GM12864 (cell line): ENCODE measurements at regions not wholly inside any gene's neighbourhood (a gene's known extent, or its start where the extent isn't known, plus 50 kb on each side); places are given as distances from the start of the nearest gene placed in this dataset.

Experiments
- DNase-seq: peaks from one replicate; pipeline ENCODE4 v3.0.0-alpha.2; 2011; ENCODE audit warnings: low read depth
- H3K4me3 ChIP-seq: 2 replicates; pipeline ENCODE4 v1.5.1; 2011; ENCODE audit warnings: mild to moderate bottlenecking, low read depth, low read length, control low read depth
- TF ChIP-seq, protein P1 (sequence below): IDR thresholded peaks from 2 replicates; pipeline ENCODE4 v1.5.1; 2011; ENCODE audit warnings: low read depth, mild to moderate bottlenecking, moderate library complexity, low read length, control low read depth, inconsistent platforms; ENCODE audit errors: missing control alignments

DNA sequence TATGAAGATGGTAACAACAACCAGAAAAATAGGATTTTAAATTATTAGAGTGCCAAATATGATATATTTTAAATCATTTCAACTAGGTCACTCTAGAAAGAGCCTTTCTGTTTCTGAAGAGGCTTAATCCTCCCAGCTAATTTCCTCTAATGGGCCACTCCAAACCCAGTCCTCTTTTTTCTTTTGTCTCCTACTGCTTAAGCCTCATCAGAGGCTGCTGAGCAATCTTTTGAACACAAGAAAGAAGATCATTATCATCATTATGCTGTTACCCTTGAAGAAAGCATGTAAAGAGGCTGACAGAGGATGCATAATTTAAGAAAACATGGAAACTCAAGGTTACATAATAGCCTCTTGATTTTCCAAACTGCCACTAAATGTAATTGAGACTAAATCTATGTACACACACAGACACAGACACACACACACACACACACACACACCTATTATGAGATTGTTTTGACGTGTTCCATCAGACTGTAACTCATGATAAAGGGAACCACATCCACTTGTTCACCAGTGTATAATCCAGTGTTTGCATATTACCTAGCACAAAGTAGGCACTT is 519.6 kb downstream of the METTL15 start:
- TF ChIP-seq, protein P1, sequence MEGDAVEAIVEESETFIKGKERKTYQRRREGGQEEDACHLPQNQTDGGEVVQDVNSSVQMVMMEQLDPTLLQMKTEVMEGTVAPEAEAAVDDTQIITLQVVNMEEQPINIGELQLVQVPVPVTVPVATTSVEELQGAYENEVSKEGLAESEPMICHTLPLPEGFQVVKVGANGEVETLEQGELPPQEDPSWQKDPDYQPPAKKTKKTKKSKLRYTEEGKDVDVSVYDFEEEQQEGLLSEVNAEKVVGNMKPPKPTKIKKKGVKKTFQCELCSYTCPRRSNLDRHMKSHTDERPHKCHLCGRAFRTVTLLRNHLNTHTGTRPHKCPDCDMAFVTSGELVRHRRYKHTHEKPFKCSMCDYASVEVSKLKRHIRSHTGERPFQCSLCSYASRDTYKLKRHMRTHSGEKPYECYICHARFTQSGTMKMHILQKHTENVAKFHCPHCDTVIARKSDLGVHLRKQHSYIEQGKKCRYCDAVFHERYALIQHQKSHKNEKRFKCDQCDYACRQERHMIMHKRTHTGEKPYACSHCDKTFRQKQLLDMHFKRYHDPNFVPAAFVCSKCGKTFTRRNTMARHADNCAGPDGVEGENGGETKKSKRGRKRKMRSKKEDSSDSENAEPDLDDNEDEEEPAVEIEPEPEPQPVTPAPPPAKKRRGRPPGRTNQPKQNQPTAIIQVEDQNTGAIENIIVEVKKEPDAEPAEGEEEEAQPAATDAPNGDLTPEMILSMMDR, result no peak
- DNase-seq, result no peak
- H3K4me3 ChIP-seq, result no peak overlapping the region

DNA sequence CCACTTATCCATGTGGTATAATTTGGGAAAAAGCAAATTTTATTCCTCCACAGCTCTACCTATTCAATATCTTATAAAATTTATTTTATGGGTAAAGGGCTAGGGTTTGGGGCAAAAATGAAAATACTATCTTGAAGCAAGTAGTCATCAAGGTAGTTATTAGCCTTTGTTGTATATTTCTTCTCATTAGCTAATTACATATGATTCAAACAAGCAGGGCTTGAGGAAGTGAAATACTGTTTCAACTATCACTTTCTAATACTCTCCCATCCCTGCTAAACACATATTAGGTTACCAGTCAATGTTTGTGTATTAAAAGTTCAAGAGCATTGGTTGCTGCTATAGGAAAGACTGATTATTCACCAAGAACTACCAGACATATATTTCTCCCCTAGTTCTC is 517.3 kb downstream of the METTL15 start:
- TF ChIP-seq, protein P1, result no peak
- no peak overlapping the region for H3K4me3 ChIP-seq
- no peak for DNase-seq

DNA sequence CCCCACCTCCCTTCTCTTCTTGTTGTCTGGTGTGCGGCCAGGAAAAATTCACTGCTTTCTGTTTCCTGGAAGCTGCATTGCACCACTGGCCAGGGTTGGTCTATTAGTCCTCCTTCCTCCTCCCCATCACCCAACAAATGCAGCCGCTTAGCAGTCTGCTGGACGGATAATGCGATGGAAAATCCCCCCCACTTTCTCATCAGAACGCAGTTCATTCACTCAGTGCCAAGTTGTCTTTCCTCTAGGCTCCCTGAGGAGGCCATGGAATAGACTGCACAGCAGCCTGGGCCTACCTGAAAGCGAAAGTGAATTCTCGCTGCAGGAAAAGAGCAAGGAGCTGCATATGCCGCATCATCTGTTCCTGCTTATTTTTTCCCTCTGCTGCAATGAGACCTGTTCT is 513.6 kb downstream of the METTL15 start:
- TF ChIP-seq, protein P1, result no peak
- no peak overlapping the region for H3K4me3 ChIP-seq
- DNase-seq, result no peak

DNA sequence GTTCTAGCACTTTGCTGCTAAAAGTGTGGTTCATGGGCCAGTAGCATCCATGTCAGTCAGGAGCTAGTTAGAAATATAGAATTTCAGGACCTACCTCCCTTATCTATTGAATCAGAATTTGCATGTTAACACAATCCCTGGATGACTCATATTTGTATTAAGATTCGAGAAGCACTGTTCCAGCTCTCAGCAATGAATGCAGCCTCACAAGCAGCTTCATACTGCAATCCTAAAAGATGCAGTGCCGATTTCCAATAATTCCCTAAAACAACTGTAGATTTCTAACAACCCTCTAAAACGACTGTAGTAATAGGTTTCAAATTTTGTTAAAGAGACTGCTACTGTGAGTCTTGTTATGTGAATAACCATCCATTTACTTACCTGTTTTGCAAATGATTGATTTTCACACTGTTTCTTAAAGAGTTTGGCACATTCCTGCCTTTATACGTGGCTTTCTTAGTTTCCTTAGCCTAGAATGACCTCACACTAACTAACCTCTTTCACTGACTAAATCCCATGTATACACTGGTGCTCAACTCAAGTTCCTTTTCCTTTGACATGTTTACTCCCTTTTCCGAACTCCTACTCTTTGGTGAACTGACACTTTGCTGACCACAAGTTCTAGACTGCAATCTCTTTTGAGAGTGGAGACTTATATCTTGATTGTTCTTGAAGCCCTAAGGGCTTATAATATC is 511.8 kb downstream of the METTL15 start:
- H3K4me3 ChIP-seq, result no peak overlapping the region
- DNase-seq, result no peak
- TF ChIP-seq, protein P1, result no peak

DNA sequence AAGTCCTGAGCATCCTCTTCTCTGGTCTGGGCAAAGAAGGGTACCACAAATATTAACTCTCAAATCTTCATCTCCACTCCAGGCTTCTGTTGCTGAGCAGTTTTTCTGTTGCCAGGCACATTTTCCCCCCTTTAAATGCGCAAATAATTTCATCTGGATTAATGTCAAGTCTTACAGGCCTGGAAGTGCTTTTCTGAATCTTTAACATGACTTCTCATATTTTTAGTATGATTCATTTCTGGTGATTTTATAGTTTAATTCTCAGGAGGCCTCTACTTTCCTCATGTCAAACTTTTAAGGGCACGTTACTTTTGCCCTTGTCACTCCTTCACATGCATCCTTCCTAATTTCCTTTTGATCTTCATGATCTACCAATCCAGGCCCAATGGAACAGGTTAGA is 510.2 kb downstream of the METTL15 start:
- DNase-seq, result no peak

DNA sequence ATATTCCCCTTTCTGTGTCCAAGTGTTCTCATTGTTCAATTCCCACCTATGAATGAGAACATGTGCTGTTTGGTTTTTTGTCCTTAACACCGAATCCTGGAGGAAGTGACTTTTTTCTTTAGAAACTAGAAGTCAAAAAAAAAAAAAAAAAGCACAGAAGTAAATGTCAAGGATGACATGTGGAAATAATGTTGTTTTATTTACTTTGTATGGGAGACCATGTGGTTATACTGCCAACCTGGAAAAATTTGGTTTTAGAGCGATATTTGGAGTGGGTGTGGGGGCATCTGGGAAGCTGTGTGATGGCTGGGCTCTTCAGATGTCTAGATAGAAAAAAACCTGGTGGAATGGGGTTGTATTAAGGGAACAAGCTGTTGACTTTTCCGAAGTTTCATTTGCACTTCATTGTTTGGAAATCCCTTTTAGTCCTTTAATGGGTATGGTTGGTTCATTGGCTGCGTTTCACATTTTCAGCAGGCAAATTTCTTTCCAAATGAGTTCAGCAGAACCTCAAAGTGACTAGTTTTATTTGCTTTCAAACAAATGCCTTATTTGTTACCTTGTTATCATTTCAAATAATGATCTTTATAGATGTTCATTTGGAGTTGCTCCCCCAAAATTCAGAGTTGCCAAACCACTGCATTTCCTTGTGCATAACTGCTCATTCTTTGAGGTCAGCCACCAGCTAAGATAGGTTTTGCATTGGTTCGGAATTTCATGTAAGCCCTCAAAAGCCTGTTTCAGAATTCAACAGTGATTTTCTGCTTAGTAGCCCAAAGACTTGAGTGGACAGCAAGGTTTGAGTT is 508.2 kb downstream of the METTL15 start:
- no peak for DNase-seq
- TF ChIP-seq, protein P1, result no peak
- H3K4me3 ChIP-seq, result no peak overlapping the region

More for the DNA sequence above, 510.2 kb downstream of the METTL15 start:
- TF ChIP-seq, protein P1, result no peak
- no peak overlapping the region for H3K4me3 ChIP-seq
